DOHH2 (cell line): ENCODE measurements at regions not wholly inside any gene's neighbourhood (a gene's known extent, or its start where the extent isn't known, plus 50 kb on each side); places are given as distances from the start of the nearest gene placed in this dataset.
A peak's percentile ranks its signal among the peaks of the same experiment; 100 is the strongest.

Experiments used
- H3F3A ChIP-seq: fragments of 200-600 bp; sonication (generic), shearing (Covaris generic); 2 replicates; pipeline ENCODE4 v1.6.0; 2016; ENCODE audit warnings: antibody characterized with exemption, mild to moderate bottlenecking; ENCODE audit not compliant: control insufficient read depth, insufficient read depth
- H3K27ac ChIP-seq: fragments of 200-600 bp; sonication (generic); 2 replicates; pipeline ENCODE4 v1.5.1; 2014; ENCODE audit warnings: low read depth, mild to moderate bottlenecking, low read length, moderate library complexity
- H3K27me3 ChIP-seq: fragments of 200-600 bp; sonication (generic); 2 replicates; pipeline ENCODE4 v1.6.1; 2014; ENCODE audit warnings: mild to moderate bottlenecking, low read length, mixed read lengths; ENCODE audit not compliant: control insufficient read depth
- H3K36me3 ChIP-seq: fragments of 200-600 bp; sonication (generic); 2 replicates; pipeline ENCODE4 v1.6.1; 2014; ENCODE audit warnings: mild to moderate bottlenecking, low read length, moderate library complexity, mixed read lengths; ENCODE audit not compliant: control insufficient read depth
- H3K4me1 ChIP-seq: fragments of 200-600 bp; sonication (generic); 2 replicates; pipeline ENCODE4 v1.6.1; 2014; ENCODE audit warnings: mild to moderate bottlenecking, low read length, mixed read lengths; ENCODE audit not compliant: control insufficient read depth
- H3K4me2 ChIP-seq: fragments of 200-600 bp; sonication (generic); 2 replicates; pipeline ENCODE4 v1.6.0; 2014; ENCODE audit warnings: mild to moderate bottlenecking, low read length, moderate library complexity
- H3K4me3 ChIP-seq: fragments of 200-600 bp; sonication (generic); 2 replicates; pipeline ENCODE4 v1.5.1; 2014; ENCODE audit warnings: mild to moderate bottlenecking, low read length, mixed read lengths
- H3K79me2 ChIP-seq: fragments of 200-600 bp; sonication (generic); 2 replicates; pipeline ENCODE4 v1.6.1; 2014; ENCODE audit warnings: mild to moderate bottlenecking, low read length, mixed read lengths; ENCODE audit not compliant: control insufficient read depth
- H3K9me2 ChIP-seq: fragments of 200-600 bp; sonication (generic); replicated peaks from 2 replicates; pipeline ENCODE4 v1.6.1; 2014; ENCODE audit warnings: mild to moderate bottlenecking, low read length, mixed read lengths; ENCODE audit not compliant: control insufficient read depth
- H3K9me3 ChIP-seq: fragments of 200-600 bp; sonication (generic); 2 replicates; pipeline ENCODE4 v1.6.1; 2014; ENCODE audit warnings: antibody characterized with exemption, low read length, mixed read lengths; ENCODE audit not compliant: control insufficient read depth, insufficient read depth
- H4K20me1 ChIP-seq: fragments of 200-600 bp; sonication (generic); 2 replicates; pipeline ENCODE4 v1.6.0; 2014; ENCODE audit warnings: low read depth, mild to moderate bottlenecking, antibody characterized with exemption, low read length, moderate library complexity; ENCODE audit not compliant: control insufficient read depth, insufficient read depth
- CTCF ChIP-seq: fragments of 200-600 bp; sonication (generic); IDR thresholded peaks from one replicate; pipeline ENCODE4 v1.5.1; 2014; ENCODE audit warnings: antibody characterized with exemption, mild to moderate bottlenecking, low read depth, low read length; ENCODE audit not compliant: poor library complexity, severe bottlenecking
- EZH2phosphoT487 ChIP-seq: fragments of 200-600 bp; sonication (generic); IDR thresholded peaks from 2 replicates; pipeline ENCODE4 v1.6.1; 2017; ENCODE audit warnings: borderline replicate concordance, mild to moderate bottlenecking, antibody characterized with exemption, low read length, moderate library complexity, mixed read lengths

GRCh38 chr7:47091141-47091540, 490.8 kb downstream of the TNS3 start:
- Histone ChIP-seq H4K20me1 (no peaks in the 10 kb centered on the region), H3K27me3 (no peaks in the 10 kb centered on the region), H3K9me2 (no peaks in the 10 kb centered on the region), H3K79me2 (peaks cover 17% of the 10 kb centered on the region), H3K36me3 (peaks cover 67% of the 10 kb centered on the region), H3K4me2 (no peak overlapping the region), H3K27ac (no peak overlapping the region), H3K9me3 (no peaks in the 10 kb centered on the region), H3F3A (no peaks in the 10 kb centered on the region), H3K4me3 (no peak overlapping the region), H3K4me1 (peaks cover 16% of the 10 kb centered on the region)
- TF ChIP-seq CTCF, result no peak
- no peak for TF ChIP-seq EZH2phosphoT487

DNA sequence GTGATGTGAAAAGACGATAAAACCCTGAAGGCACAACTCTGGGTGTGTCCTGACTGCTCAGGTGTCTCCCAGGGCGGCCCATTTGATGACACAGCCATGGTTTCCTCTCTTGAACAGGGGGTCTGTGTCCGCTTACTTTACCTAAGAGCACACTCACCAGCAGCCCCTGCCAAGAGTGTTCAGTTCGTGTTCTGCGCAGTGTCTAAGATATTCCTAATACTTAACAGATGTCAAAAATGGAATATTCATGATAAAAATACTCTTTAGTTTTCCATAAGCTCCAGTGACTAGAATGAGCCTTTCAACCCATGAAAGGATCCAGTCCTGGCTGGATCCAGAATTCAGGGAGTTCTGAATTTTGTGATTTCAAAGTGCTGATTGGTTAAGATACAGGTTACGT, 492.4 kb downstream of the TNS3 start:
- H3K4me2 ChIP-seq, result no peak overlapping the region
- H4K20me1 ChIP-seq, result no peaks in the 10 kb centered on the region
- H3K27me3 ChIP-seq, result no peaks in the 10 kb centered on the region
- peaks cover 25% of the 10 kb centered on the region for H3K4me1 ChIP-seq
- H3K27ac ChIP-seq, result no peak overlapping the region
- H3K4me3 ChIP-seq, result no peak overlapping the region
- H3K79me2 ChIP-seq, result peaks cover 17% of the 10 kb centered on the region
- peaks cover 59% of the 10 kb centered on the region for H3K36me3 ChIP-seq
- no peaks in the 10 kb centered on the region for H3F3A ChIP-seq
- TF ChIP-seq CTCF, result no peak
- TF ChIP-seq EZH2phosphoT487, result no peak
- H3K9me3 ChIP-seq, result no peaks in the 10 kb centered on the region
- no peaks in the 10 kb centered on the region for H3K9me2 ChIP-seq

GRCh38 chr7:47089068-47089417, 492.9 kb downstream of the TNS3 start:
- peaks cover 55% of the 10 kb centered on the region for H3K36me3 ChIP-seq
- no peaks in the 10 kb centered on the region for H3K9me3 ChIP-seq
- H4K20me1 ChIP-seq, result no peaks in the 10 kb centered on the region
- no peaks in the 10 kb centered on the region for H3F3A ChIP-seq
- no peak overlapping the region for H3K4me3 ChIP-seq
- H3K4me2 ChIP-seq, result no peak overlapping the region
- peaks cover 14% of the 10 kb centered on the region for H3K79me2 ChIP-seq
- H3K27me3 ChIP-seq, result no peaks in the 10 kb centered on the region
- no peak overlapping the region for H3K27ac ChIP-seq
- peaks cover 25% of the 10 kb centered on the region for H3K4me1 ChIP-seq
- no peaks in the 10 kb centered on the region for H3K9me2 ChIP-seq
- TF ChIP-seq EZH2phosphoT487 (no peak), CTCF (peak; percentile 17)
